ENCODE measurements at regions not wholly inside any gene's neighbourhood (a gene's known extent, or its start where the extent isn't known, plus 50 kb on each side); places are given as distances from the start of the nearest gene placed in this dataset.

DNA sequence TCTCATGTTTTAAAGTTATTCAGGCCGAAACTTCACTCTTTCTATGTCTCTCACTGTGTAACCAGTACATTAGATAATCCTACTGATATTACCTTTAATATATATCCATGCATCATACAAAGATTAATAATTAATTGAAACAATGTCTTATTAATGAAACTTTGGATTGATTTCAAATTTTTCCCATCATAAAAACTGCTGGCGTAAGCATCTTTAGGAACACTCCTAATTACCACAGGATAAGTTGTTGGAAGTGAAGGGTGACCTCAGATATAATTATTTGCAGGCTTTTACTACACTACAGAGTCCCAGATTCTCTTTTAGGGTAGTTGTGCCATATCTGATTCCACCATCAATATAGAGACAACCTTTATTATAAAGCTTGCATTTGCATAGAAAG, 181.3 kb upstream of the SFRP2 start:
- no peaks in the 10 kb centered on the region for H3K4me1 ChIP-seq (ENCODE audit: control insufficient read depth, insufficient read depth, low read length)
- no peaks in the 10 kb centered on the region for H3K36me3 ChIP-seq (ENCODE audit: insufficient read depth, low read length)
- no peak overlapping the region for H3K4me3 ChIP-seq (ENCODE audit: low read length)
- H3K4me2 ChIP-seq (ENCODE audit: low read length), result no peak overlapping the region
- no peaks in the 10 kb centered on the region for H3K27me3 ChIP-seq (ENCODE audit: control insufficient read depth, insufficient read depth, low read length)
- no peaks in the 10 kb centered on the region for H3K9me3 ChIP-seq (replicated peaks; ENCODE audit: low read length)
- no peak overlapping the region for H3K9ac ChIP-seq (ENCODE audit: low read depth, low read length)

DNA sequence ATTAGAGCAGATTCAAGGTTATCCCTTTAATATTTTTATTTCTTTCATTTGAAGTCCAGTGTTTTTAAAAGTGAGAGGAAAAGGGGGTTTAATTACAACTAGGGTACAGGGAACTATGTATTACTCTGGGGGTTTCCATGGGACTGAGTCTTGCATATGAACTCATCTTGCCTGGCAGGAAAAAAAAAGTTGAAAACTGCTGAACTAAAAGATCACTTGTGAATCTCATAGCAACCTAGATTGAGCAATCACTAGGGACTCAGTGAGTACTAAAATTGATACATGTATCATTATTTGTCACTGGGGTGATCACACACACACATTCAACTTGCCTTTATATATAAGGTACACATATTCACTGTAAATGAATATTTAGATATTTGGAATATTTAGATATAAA, 180.7 kb upstream of the SFRP2 start:
- Histone ChIP-seq H3K27me3 (ENCODE audit: control insufficient read depth, insufficient read depth, low read length) (no peaks in the 10 kb centered on the region), H3K4me3 (ENCODE audit: low read length) (no peak overlapping the region), H3K4me1 (ENCODE audit: control insufficient read depth, insufficient read depth, low read length) (no peaks in the 10 kb centered on the region)

DNA sequence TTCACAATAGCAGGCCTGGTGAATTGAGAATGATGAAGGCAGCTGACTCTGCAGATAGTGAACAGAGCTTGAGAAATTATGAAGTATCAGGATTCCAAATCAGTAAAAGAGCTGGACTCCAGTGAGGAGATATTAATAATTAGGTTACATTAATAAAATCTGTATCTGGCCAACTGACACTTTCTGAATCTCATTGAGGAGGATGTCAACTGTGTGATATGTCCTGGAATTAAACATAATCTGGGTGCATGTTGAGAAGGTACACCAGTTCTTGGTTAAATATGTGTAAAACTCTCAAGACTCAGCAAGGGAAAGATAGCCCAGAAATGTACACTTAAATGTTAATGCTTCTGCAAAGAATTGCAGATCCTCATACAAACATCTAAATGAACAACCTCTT, 177.8 kb upstream of the SFRP2 start:
- no peak overlapping the region for H3K4me2 ChIP-seq (ENCODE audit: low read length)
- H3K4me1 ChIP-seq (ENCODE audit: control insufficient read depth, insufficient read depth, low read length), result no peaks in the 10 kb centered on the region
- H3K9me3 ChIP-seq (replicated peaks; ENCODE audit: low read length), result no peaks in the 10 kb centered on the region
- no peaks in the 10 kb centered on the region for H3K27me3 ChIP-seq (ENCODE audit: control insufficient read depth, insufficient read depth, low read length)
- H3K9ac ChIP-seq (ENCODE audit: low read depth, low read length), result no peak overlapping the region
- H3K36me3 ChIP-seq (ENCODE audit: insufficient read depth, low read length), result no peaks in the 10 kb centered on the region
- H3K4me3 ChIP-seq (ENCODE audit: low read length), result no peak overlapping the region

More for the DNA sequence above, 180.7 kb upstream of the SFRP2 start:
- Histone ChIP-seq H3K9me3 (replicated peaks; ENCODE audit: low read length) (no peaks in the 10 kb centered on the region), H3K4me2 (ENCODE audit: low read length) (no peak overlapping the region), H3K9ac (ENCODE audit: low read depth, low read length) (no peak overlapping the region), H3K36me3 (ENCODE audit: insufficient read depth, low read length) (no peaks in the 10 kb centered on the region)

DNA sequence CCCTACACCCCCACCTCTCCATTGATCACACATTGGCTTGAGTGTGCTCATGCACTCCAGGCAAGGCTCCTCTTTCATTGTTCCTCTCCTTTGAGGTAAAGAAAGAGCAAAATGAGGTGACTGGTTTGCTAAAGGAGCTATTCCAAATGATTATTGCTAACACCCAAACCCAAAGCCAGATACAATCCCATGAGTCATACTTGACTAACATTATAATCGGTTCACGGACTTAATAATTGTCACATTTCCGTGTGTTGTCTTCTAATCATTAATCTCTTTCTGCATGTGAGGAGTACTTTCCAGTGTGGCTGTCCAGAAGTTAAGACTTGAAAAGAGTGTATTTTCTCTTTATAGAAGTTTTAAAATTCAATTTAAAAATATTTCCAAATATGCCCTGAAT, 174.3 kb upstream of the SFRP2 start:
- no peak overlapping the region for H3K4me3 ChIP-seq (ENCODE audit: low read length)
- no peaks in the 10 kb centered on the region for H3K9me3 ChIP-seq (replicated peaks; ENCODE audit: low read length)
- H3K4me1 ChIP-seq (ENCODE audit: control insufficient read depth, insufficient read depth, low read length), result no peaks in the 10 kb centered on the region
- no peaks in the 10 kb centered on the region for H3K27me3 ChIP-seq (ENCODE audit: control insufficient read depth, insufficient read depth, low read length)
- H3K9ac ChIP-seq (ENCODE audit: low read depth, low read length), result no peak overlapping the region
- H3K36me3 ChIP-seq (ENCODE audit: insufficient read depth, low read length), result no peaks in the 10 kb centered on the region
- no peak overlapping the region for H3K4me2 ChIP-seq (ENCODE audit: low read length)

DNA sequence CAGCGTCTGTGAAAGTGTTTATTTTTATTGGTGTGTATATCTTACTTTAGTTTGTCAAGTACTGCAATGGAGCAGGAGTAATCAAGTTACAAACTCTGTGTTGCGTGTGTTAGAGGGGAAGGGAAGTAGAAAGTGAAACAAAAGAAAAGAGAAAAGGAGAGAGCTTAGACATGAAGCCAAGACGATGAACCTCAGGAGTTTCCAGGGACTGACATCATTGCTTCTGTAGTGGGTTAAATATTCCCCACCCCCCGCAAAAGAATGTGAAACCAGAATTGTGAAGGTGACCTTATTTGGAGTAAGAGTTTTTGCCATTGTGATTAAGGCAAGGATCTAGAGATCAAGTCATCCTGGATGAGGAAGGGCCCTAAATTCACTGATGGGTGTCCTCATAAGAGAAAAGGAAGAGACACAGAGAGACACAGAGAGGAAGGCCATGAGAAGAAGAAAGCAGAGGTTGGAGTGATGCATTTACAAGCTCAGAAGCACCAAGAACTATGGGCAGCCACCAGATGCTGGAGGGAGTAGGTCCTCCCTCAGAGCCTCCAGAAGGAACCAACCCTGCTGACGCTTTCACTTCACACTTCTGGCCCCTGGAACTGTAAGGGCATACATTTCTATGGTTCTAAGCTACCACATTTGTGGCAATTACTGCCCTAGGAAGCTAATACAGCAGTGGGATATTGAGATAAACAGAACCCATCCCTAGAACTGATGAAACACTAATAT, 173.6 kb upstream of the SFRP2 start:
- Histone ChIP-seq H3K4me2 (ENCODE audit: low read length) (no peak overlapping the region), H3K9me3 (replicated peaks; ENCODE audit: low read length) (no peaks in the 10 kb centered on the region), H3K4me3 (ENCODE audit: low read length) (no peak overlapping the region), H3K4me1 (ENCODE audit: control insufficient read depth, insufficient read depth, low read length) (no peaks in the 10 kb centered on the region), H3K36me3 (ENCODE audit: insufficient read depth, low read length) (no peaks in the 10 kb centered on the region), H3K9ac (ENCODE audit: low read depth, low read length) (no peak overlapping the region), H3K27me3 (ENCODE audit: control insufficient read depth, insufficient read depth, low read length) (no peaks in the 10 kb centered on the region)

DNA sequence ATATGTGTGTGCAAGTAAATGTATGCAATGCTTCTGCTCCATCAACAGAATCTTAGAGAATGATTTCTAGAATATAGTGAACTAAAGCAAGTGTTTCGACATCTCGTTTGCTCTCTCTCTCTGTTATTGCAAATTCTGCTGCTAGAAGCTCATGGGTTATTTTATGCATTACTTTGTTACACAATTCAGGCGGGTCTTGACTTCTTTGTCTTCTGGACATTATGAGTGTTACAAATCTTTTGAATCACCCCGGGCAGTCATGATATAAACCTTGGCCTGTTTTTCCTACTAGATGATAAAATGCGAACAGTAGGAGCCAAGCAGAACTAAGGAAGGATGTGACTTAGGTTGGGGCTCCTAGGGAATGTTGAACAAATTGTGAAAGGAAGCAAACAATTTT, 166.4 kb upstream of the SFRP2 start:
- Histone ChIP-seq H3K27me3 (ENCODE audit: control insufficient read depth, insufficient read depth, low read length) (no peaks in the 10 kb centered on the region), H3K4me1 (ENCODE audit: control insufficient read depth, insufficient read depth, low read length) (no peaks in the 10 kb centered on the region), H3K4me3 (ENCODE audit: low read length) (no peak overlapping the region), H3K9ac (ENCODE audit: low read depth, low read length) (no peak overlapping the region), H3K4me2 (ENCODE audit: low read length) (no peak overlapping the region), H3K9me3 (replicated peaks; ENCODE audit: low read length) (no peaks in the 10 kb centered on the region), H3K36me3 (ENCODE audit: insufficient read depth, low read length) (no peaks in the 10 kb centered on the region)

DNA sequence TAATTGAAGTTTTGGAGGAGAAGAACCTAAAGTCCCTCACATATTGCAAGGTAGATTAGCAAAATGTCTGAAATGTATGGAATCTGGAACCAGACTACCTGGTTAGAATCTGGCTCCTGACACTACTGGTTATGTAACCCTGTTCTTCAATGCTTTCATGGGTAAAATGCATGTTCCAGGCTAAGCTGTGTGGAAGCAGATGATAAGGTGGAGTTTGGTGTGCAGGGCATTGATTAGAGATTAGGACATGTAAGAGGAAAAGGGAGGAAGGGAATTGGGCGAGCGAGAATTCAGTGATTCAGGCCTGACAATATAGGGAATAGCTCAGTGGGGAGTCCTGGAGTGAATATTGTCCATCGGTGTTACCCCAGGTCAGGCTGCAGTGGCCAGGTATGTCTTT, 165.8 kb upstream of the SFRP2 start:
- Histone ChIP-seq H3K9me3 (replicated peaks; ENCODE audit: low read length) (no peaks in the 10 kb centered on the region), H3K4me3 (ENCODE audit: low read length) (no peak overlapping the region)

DNA sequence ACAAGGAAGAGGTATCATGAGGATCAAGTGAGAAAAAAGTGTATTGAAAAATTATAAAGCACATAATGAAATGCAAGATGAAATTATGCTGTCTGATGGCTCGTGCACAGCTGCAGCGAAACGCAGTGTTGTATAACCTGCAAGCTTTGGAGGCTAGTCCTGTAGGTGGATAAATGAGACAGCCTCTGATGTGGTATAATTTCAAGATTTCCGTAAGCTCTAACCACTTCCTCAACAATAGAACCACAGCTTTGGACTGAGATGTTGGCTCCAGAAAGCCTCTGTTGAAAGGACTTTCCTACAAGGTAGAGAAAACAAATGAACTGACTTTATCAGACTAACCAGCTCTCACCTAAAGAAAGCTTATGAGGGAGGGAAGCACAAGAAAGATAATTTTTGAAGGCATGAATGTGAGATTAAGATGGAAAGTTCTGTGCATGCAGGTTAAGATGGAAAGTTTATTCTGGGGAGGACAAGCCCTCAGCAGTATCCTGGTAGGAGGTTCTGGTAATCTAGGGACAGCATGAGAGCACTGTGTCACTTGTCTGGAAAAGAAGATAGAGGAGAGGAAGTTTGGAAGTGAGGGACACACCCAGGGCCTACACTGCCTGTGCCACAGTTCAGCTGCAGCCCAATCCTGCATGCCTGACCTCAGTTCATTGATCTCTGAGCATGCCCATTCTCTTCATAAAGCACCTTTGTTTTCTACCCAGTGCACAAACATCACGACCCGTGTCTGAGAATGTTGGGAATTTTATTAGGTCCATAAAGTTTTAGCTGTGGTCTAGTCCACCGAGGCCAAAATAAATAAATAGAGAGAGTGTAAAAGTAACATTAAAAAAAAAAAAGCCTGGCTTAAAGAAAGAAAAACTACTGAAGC, 161.5 kb upstream of the SFRP2 start:
- H3K4me2 ChIP-seq (ENCODE audit: low read length), result no peak overlapping the region
- H3K36me3 ChIP-seq (ENCODE audit: insufficient read depth, low read length), result no peaks in the 10 kb centered on the region
- no peaks in the 10 kb centered on the region for H3K9me3 ChIP-seq (replicated peaks; ENCODE audit: low read length)
- no peaks in the 10 kb centered on the region for H3K4me1 ChIP-seq (ENCODE audit: control insufficient read depth, insufficient read depth, low read length)
- no peaks in the 10 kb centered on the region for H3K27me3 ChIP-seq (ENCODE audit: control insufficient read depth, insufficient read depth, low read length)
- no peak overlapping the region for H3K4me3 ChIP-seq (ENCODE audit: low read length)
- H3K9ac ChIP-seq (ENCODE audit: low read depth, low read length), result no peak overlapping the region

More for the DNA sequence above, 165.8 kb upstream of the SFRP2 start:
- H3K4me2 ChIP-seq (ENCODE audit: low read length), result no peak overlapping the region
- no peak overlapping the region for H3K9ac ChIP-seq (ENCODE audit: low read depth, low read length)
- no peaks in the 10 kb centered on the region for H3K36me3 ChIP-seq (ENCODE audit: insufficient read depth, low read length)
- H3K27me3 ChIP-seq (ENCODE audit: control insufficient read depth, insufficient read depth, low read length), result no peaks in the 10 kb centered on the region
- no peaks in the 10 kb centered on the region for H3K4me1 ChIP-seq (ENCODE audit: control insufficient read depth, insufficient read depth, low read length)

DNA sequence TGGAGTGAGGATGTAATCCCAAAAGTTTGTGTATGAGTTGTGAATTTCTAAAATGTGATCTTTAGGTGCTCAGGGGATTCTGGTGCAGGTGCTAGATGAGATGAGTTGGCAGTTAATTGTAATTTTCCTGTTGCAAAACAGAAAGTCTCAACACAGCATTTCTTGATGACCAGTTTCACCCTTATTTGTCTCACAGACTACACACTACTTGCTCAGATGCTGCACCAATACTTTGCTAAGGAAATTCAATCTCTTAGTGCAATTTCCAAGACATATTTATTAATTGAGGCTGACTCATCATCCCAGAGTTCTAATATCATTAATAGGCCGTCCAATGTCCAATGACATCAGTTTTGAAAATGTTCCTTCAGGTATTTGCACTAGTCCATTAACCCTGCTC, 159.2 kb upstream of the SFRP2 start:
- H3K27me3 ChIP-seq (ENCODE audit: control insufficient read depth, insufficient read depth, low read length), result no peaks in the 10 kb centered on the region
- H3K4me3 ChIP-seq (ENCODE audit: low read length), result no peak overlapping the region
- no peak overlapping the region for H3K9ac ChIP-seq (ENCODE audit: low read depth, low read length)
- H3K4me1 ChIP-seq (ENCODE audit: control insufficient read depth, insufficient read depth, low read length), result no peaks in the 10 kb centered on the region
- H3K9me3 ChIP-seq (replicated peaks; ENCODE audit: low read length), result no peaks in the 10 kb centered on the region
- H3K36me3 ChIP-seq (ENCODE audit: insufficient read depth, low read length), result no peaks in the 10 kb centered on the region
- H3K4me2 ChIP-seq (ENCODE audit: low read length), result no peak overlapping the region

DNA sequence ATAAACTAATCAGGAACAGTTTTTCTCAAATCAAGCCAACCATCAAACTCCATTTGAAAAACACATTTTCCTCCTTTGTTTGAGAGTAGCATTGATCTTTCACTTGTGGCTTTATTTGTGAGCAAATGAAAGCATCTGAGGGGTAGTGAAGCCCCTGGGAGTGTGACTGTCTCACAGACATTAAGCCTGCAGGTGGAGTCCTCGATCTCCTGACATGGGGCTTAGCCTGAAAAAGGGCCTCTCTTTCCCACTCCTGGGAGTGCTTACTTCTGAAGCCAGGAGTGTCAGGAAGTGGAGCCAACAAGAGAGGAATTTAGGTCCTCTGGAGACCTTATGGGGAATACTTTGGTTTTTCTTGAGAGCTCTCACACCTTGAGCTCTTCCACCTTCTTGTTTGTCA, 158.2 kb upstream of the SFRP2 start:
- Histone ChIP-seq H3K27me3 (ENCODE audit: control insufficient read depth, insufficient read depth, low read length) (no peaks in the 10 kb centered on the region), H3K9ac (ENCODE audit: low read depth, low read length) (no peak overlapping the region), H3K4me1 (ENCODE audit: control insufficient read depth, insufficient read depth, low read length) (no peaks in the 10 kb centered on the region), H3K36me3 (ENCODE audit: insufficient read depth, low read length) (no peaks in the 10 kb centered on the region), H3K9me3 (replicated peaks; ENCODE audit: low read length) (no peaks in the 10 kb centered on the region), H3K4me3 (ENCODE audit: low read length) (no peak overlapping the region), H3K4me2 (ENCODE audit: low read length) (no peak overlapping the region)

DNA sequence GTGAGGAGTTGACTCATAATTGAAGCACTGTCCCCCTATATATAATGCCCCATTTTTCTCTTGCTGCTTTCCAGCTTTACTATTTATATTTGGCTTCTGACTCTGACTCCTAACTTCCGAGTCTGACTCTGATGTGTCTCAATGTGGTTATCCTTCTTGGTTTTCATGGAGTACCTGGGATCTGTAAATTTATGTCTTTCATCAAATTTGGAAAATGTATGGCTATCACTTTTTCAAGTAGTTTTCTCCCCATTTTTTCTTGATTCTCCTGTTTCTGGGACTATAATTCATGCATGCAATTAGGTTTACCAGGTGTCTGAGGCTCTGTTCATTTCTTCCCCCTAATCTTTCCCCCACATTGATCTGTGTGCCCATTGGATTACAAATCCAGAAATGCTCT, 156.8 kb upstream of the SFRP2 start:
- no peaks in the 10 kb centered on the region for H3K4me1 ChIP-seq (ENCODE audit: control insufficient read depth, insufficient read depth, low read length)
- H3K9me3 ChIP-seq (replicated peaks; ENCODE audit: low read length), result no peaks in the 10 kb centered on the region
- no peak overlapping the region for H3K4me2 ChIP-seq (ENCODE audit: low read length)
- H3K27me3 ChIP-seq (ENCODE audit: control insufficient read depth, insufficient read depth, low read length), result no peaks in the 10 kb centered on the region
- H3K4me3 ChIP-seq (ENCODE audit: low read length), result no peak overlapping the region
- no peak overlapping the region for H3K9ac ChIP-seq (ENCODE audit: low read depth, low read length)
- no peaks in the 10 kb centered on the region for H3K36me3 ChIP-seq (ENCODE audit: insufficient read depth, low read length)
